K562 (cell line): ENCODE measurements at regions not wholly inside any gene's neighbourhood (a gene's known extent, or its start where the extent isn't known, plus 50 kb on each side); places are given as distances from the start of the nearest gene placed in this dataset.

Experiments used
- CHD1 ChIP-seq: fragments of 200-600 bp; sonication (generic); IDR thresholded peaks from one replicate; pipeline ENCODE4 v1.6.1; 2012; ENCODE audit warnings: mild to moderate bottlenecking, moderate library complexity, low read length, inconsistent platforms
- MAFK ChIP-seq: IDR thresholded peaks from 2 replicates; pipeline ENCODE4 v1.6.1; 2011; ENCODE audit warnings: low read length, improper control_type of control experiment
- NFIC ChIP-seq: fragments of 450-650 bp; IDR thresholded peaks from 2 replicates; pipeline ENCODE4 v1.6.1; 2017; ENCODE audit warnings: mild to moderate bottlenecking, inconsistent platforms
- POLR2A ChIP-seq: fragments of 450-650 bp; conservative IDR thresholded peaks from 2 replicates; pipeline ENCODE4 v1.6.1; 2016
- ZBTB33 ChIP-seq: sonication (generic); formaldehyde crosslinking; IDR thresholded peaks from 2 replicates; pipeline ENCODE4 v1.8.1; 2023; ENCODE audit warnings: mild to moderate bottlenecking, missing genetic modification reagents

- TF ChIP-seq MAFK (no peak), POLR2A (no peak), NFIC (no peak), CHD1 (no peak), ZBTB33 (CRISPR knock-in tag) (no peak)
Measured at GRCh38 chr9:79473704-79474103, 98.1 kb upstream of the TLE4 start.
